IMR-90 (cell line): ENCODE measurements at regions not wholly inside any gene's neighbourhood (a gene's known extent, or its start where the extent isn't known, plus 50 kb on each side); places are given as distances from the start of the nearest gene placed in this dataset.

Experiments
- ATAC-seq: fragments of 200-7000 bp; cut with Tn5 transposase; 2 replicates; pipeline ENCODE4 v1.9.1; 2020; ENCODE audit warnings: low read depth, mild to moderate bottlenecking, moderate library complexity
- BruUV-seq: library from RNA; stranded (reverse); fragments of 400-500 nt; replicated peaks from 2 replicates; lab custom pipeline; 2021; lab: Mats Ljungman, UMichigan
- CTCF ChIA-PET: fragments of 300-600 bp; formaldehyde crosslinking; extraction: SDS; loops from one replicate; lab custom pipeline; 2021; ENCODE audit warnings: antibody characterized with exemption; lab: Yijun Ruan, JAX
- POLR2A ChIA-PET: fragments of 300-600 bp; sonication (Branson Sonifier 250); formaldehyde crosslinking; loops from one replicate; lab custom pipeline; 2022; ENCODE audit warnings: antibody characterized with exemption; ENCODE audit not compliant: unreplicated experiment; lab: Charles Lee
- DNase-seq: peaks from one replicate; pipeline ENCODE4 v3.0.0; 2013
- H2AFZ ChIP-seq: replicated peaks from 2 replicates; pipeline ENCODE3; 2013; ENCODE audit warnings: low read length, mild to moderate bottlenecking; ENCODE audit not compliant: poor library complexity
- H2AK5ac ChIP-seq: 2 replicates; pipeline ENCODE4 v1.6.1; 2013; ENCODE audit warnings: low read depth, low read length, inconsistent platforms
- H2AK9ac ChIP-seq: replicated peaks from 2 replicates; pipeline ENCODE3; 2013; ENCODE audit warnings: mild to moderate bottlenecking, low read depth, low read length, moderate library complexity; ENCODE audit not compliant: poor library complexity
- H2BK120ac ChIP-seq: 2 replicates; pipeline ENCODE4 v1.6.1; 2013; ENCODE audit warnings: low read depth, low read length, inconsistent platforms
- H2BK15ac ChIP-seq: 3 replicates; pipeline ENCODE4 v1.6.1; 2013; ENCODE audit warnings: low read depth, low read length, inconsistent platforms
- H2BK20ac ChIP-seq: 2 replicates; pipeline ENCODE4 v1.6.1; 2013; ENCODE audit warnings: low read depth, mild to moderate bottlenecking, inconsistent platforms, low read length, moderate library complexity
- H2BK5ac ChIP-seq: 2 replicates; pipeline ENCODE4 v1.6.1; 2013; ENCODE audit warnings: mild to moderate bottlenecking, low read depth, low read length, inconsistent platforms; ENCODE audit not compliant: poor library complexity, severe bottlenecking
- H3K14ac ChIP-seq: replicated peaks from 2 replicates; pipeline ENCODE4 v1.6.1; 2013; ENCODE audit warnings: low read depth, low read length, inconsistent platforms
- H3K18ac ChIP-seq: 2 replicates; pipeline ENCODE4 v1.6.1; 2013; ENCODE audit warnings: low read depth, low read length, control low read depth
- H3K23ac ChIP-seq: 2 replicates; pipeline ENCODE4 v1.6.1; 2013; ENCODE audit warnings: low read depth, low read length, inconsistent platforms
- H3K27ac ChIP-seq: 2 replicates; pipeline ENCODE4 v1.5.1; 2013; ENCODE audit warnings: mild to moderate bottlenecking, control low read depth, low read length; ENCODE audit not compliant: insufficient read depth
- H3K27me3 ChIP-seq: 2 replicates; pipeline ENCODE4 v1.6.1; 2013; ENCODE audit warnings: low read length; ENCODE audit not compliant: control insufficient read depth, insufficient read depth
- H3K36me3 ChIP-seq: 2 replicates; pipeline ENCODE4 v1.6.1; 2013; ENCODE audit warnings: low read length, mixed read lengths; ENCODE audit not compliant: control insufficient read depth, insufficient read depth
- H3K4ac ChIP-seq: 2 replicates; pipeline ENCODE4 v1.6.1; 2013; ENCODE audit warnings: low read depth, low read length, inconsistent platforms
- H3K4me1 ChIP-seq: 2 replicates; pipeline ENCODE4 v1.6.1; 2013; ENCODE audit warnings: low read length, mixed read lengths; ENCODE audit not compliant: control insufficient read depth, insufficient read depth
- H3K4me2 ChIP-seq: 2 replicates; pipeline ENCODE4 v1.6.1; 2013; ENCODE audit warnings: low read depth, mild to moderate bottlenecking, control low read depth, low read length, moderate library complexity
- H3K4me3 ChIP-seq: 2 replicates; pipeline ENCODE4 v1.5.1; 2013; ENCODE audit warnings: low read depth, mild to moderate bottlenecking, control low read depth, low read length, moderate library complexity; ENCODE audit not compliant: insufficient read depth
- H3K56ac ChIP-seq: 2 replicates; pipeline ENCODE4 v1.6.1; 2013; ENCODE audit warnings: low read length, inconsistent platforms; ENCODE audit not compliant: insufficient read depth; ENCODE audit errors: extremely low read depth
- H3K79me1 ChIP-seq, 2 experiments: 2 replicates each; pipeline ENCODE4 v1.6.1; 2013; ENCODE audit warnings: low read length in 2 of 2, inconsistent platforms in 1 of 2, low read depth in 1 of 2
- H3K9ac ChIP-seq: 2 replicates; pipeline ENCODE4 v1.6.1; 2013; ENCODE audit warnings: low read depth, low read length, control low read depth
- H3K9me1 ChIP-seq: 2 replicates; pipeline ENCODE4 v1.6.1; 2013; ENCODE audit warnings: low read length, inconsistent platforms; ENCODE audit not compliant: insufficient read depth
- H3K9me3 ChIP-seq: 2 replicates; pipeline ENCODE4 v1.6.1; 2013; ENCODE audit warnings: low read length; ENCODE audit not compliant: control insufficient read depth, insufficient read depth
- H4K20me1 ChIP-seq: 2 replicates; pipeline ENCODE4 v1.6.1; 2013; ENCODE audit warnings: low read length, inconsistent platforms; ENCODE audit not compliant: insufficient read depth
- H4K5ac ChIP-seq: 2 replicates; pipeline ENCODE4 v1.6.1; 2013; ENCODE audit warnings: mild to moderate bottlenecking, low read depth, low read length, control low read depth
- H4K8ac ChIP-seq, 2 experiments: 2 replicates each; pipeline ENCODE4 v1.6.1; 2013; ENCODE audit warnings: low read depth in 2 of 2, low read length in 2 of 2, control low read depth in 1 of 2, inconsistent platforms in 1 of 2
- H4K91ac ChIP-seq: 2 replicates; pipeline ENCODE4 v1.6.1; 2013; ENCODE audit warnings: low read depth, low read length, inconsistent platforms; ENCODE audit not compliant: insufficient read depth
- BHLHE40 ChIP-seq: fragments of 150-350 bp; IDR thresholded peaks from 2 replicates; pipeline ENCODE4 v1.6.1; 2016; ENCODE audit warnings: mild to moderate bottlenecking, low read depth, low read length
- CEBPB ChIP-seq: IDR thresholded peaks from 2 replicates; pipeline ENCODE4 v1.6.1; 2012; ENCODE audit warnings: low read depth, low read length, improper control_type of control experiment
- CHD1 ChIP-seq: IDR thresholded peaks from 2 replicates; pipeline ENCODE4 v1.6.1; 2012; ENCODE audit warnings: low read depth, low read length, improper control_type of control experiment
- CTCF ChIP-seq: conservative IDR thresholded peaks from 2 replicates; pipeline ENCODE4 v1.5.1; 2012; ENCODE audit warnings: mild to moderate bottlenecking, low read depth, low read length, improper control_type of control experiment
- ELK1 ChIP-seq: fragments of 150-350 bp; IDR thresholded peaks from 2 replicates; pipeline ENCODE4 v1.6.1; 2016; ENCODE audit warnings: low read depth, mild to moderate bottlenecking, low read length, moderate library complexity, borderline replicate concordance
- FOS ChIP-seq: fragments of 150-350 bp; IDR thresholded peaks from 2 replicates; pipeline ENCODE4 v1.6.1; 2016; ENCODE audit warnings: low read depth, low read length
- MAFK ChIP-seq: IDR thresholded peaks from 2 replicates; pipeline ENCODE4 v1.6.1; 2012; ENCODE audit warnings: low read depth, low read length, improper control_type of control experiment
- MAZ ChIP-seq: IDR thresholded peaks from 2 replicates; pipeline ENCODE4 v1.6.1; 2012; ENCODE audit warnings: low read depth, mild to moderate bottlenecking, low read length, improper control_type of control experiment, moderate library complexity, borderline replicate concordance
- MXI1 ChIP-seq: IDR thresholded peaks from 2 replicates; pipeline ENCODE4 v1.6.1; 2012; ENCODE audit warnings: low read depth, mild to moderate bottlenecking, low read length, moderate library complexity, borderline replicate concordance
- NFE2L2 ChIP-seq: fragments of 150-350 bp; IDR thresholded peaks from 2 replicates; pipeline ENCODE4 v1.6.1; 2016; ENCODE audit warnings: low read depth, mild to moderate bottlenecking, low read length
- POLR2A ChIP-seq: IDR thresholded peaks from 2 replicates; pipeline ENCODE4 v1.6.1; 2012; ENCODE audit warnings: mild to moderate bottlenecking, low read depth, low read length
- RAD21 ChIP-seq: IDR thresholded peaks from 2 replicates; pipeline ENCODE4 v1.6.1; 2012; ENCODE audit warnings: low read length, improper control_type of control experiment
- RCOR1 ChIP-seq: IDR thresholded peaks from 2 replicates; pipeline ENCODE4 v1.6.1; 2012; ENCODE audit warnings: mild to moderate bottlenecking, low read length, improper control_type of control experiment; ENCODE audit not compliant: insufficient replicate concordance
- RFX5 ChIP-seq: IDR thresholded peaks from 2 replicates; pipeline ENCODE4 v1.8.0; 2012; ENCODE audit warnings: low read depth, mild to moderate bottlenecking, low read length, moderate library complexity
- SMC3 ChIP-seq: fragments of 150-350 bp; IDR thresholded peaks from 2 replicates; pipeline ENCODE4 v1.6.1; 2016; ENCODE audit warnings: low read depth, mild to moderate bottlenecking, antibody characterized with exemption, low read length, moderate library complexity
- WGBS, 2 experiments: methylation state at CpG; one replicate each; pipeline versions ENCODE4 v1.1.5 to v1.1.7; 2013; ENCODE audit warnings: missing lambda C conversion rate in 2 of 2; ENCODE audit not compliant: insufficient read length in 1 of 2; ENCODE audit errors: extremely low coverage in 2 of 2; 5-methylcytosine and 5-hydroxymethylcytosine counted together
- dilution Hi-C: fragments of 300-500 bp; cut with HindIII; formaldehyde crosslinking; loops from one replicate; pipeline ENCODE4 v1.14.3; 2018; ENCODE audit warnings: low sequenced_read_pairs; ENCODE audit not compliant: unreplicated experiment
- in situ Hi-C: fragments of 300-500 bp; cut with MboI; formaldehyde crosslinking; loops from 3 replicates; pipeline ENCODE4 v1.14.3; 2019; ENCODE audit warnings: low sequenced_read_pairs, inconsistent platforms, mixed read lengths
- intact Hi-C: fragments of 100-400 bp; cut with micrococcal nuclease; formaldehyde crosslinking; loops from 2 replicates; pipeline ENCODE4 v1.10.0; 2022
- TF ChIP-seq, protein P1 (sequence below): fragments of 150-350 bp; IDR thresholded peaks from 2 replicates; pipeline ENCODE4 v1.6.1; 2017; ENCODE audit warnings: mild to moderate bottlenecking, antibody characterized with exemption, low read length, low read depth

- ChIA-PET POLR2A (no interaction called here), CTCF (no interaction called here)
- no peak overlapping the region for H3K18ac ChIP-seq
- H2BK120ac ChIP-seq: no peak overlapping the region
- no peak overlapping the region for H3K23ac ChIP-seq
- 0 out of 2 replicates have a peak, but pooled peaks cover 2% of the 10 kb centered on the region for H3K27me3 ChIP-seq
- no peak overlapping the region for H2BK15ac ChIP-seq
- no peak overlapping the region for H3K9ac ChIP-seq
- no peak for TF ChIP-seq MXI1
- no peak for TF ChIP-seq RFX5
- TF ChIP-seq CHD1: no peak
- no peak for TF ChIP-seq NFE2L2
- no peak for TF ChIP-seq ELK1
- TF ChIP-seq, protein P1, sequence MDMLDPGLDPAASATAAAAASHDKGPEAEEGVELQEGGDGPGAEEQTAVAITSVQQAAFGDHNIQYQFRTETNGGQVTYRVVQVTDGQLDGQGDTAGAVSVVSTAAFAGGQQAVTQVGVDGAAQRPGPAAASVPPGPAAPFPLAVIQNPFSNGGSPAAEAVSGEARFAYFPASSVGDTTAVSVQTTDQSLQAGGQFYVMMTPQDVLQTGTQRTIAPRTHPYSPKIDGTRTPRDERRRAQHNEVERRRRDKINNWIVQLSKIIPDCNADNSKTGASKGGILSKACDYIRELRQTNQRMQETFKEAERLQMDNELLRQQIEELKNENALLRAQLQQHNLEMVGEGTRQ: no peak
- no peak for TF ChIP-seq SMC3
- no peak for TF ChIP-seq BHLHE40
- TF ChIP-seq CTCF: no peak
- no peak for TF ChIP-seq POLR2A
- TF ChIP-seq MAZ: no peak
- TF ChIP-seq FOS: no peak
- no peak for TF ChIP-seq RCOR1
- no peak for TF ChIP-seq MAFK
- no peak for TF ChIP-seq RAD21
- no peak for TF ChIP-seq CEBPB
- H2BK20ac ChIP-seq: no peak overlapping the region
- dilution Hi-C loops: no loop called here
- in situ Hi-C loops: no loop called here
- H3K4me1 ChIP-seq: no peaks in the 10 kb centered on the region
- H3K27ac ChIP-seq: no peak overlapping the region
- DNase-seq (no peak), ATAC-seq (no peak)
- no TSS peak for BruUV-seq
- no peak overlapping the region for H2AK5ac ChIP-seq
- no peak overlapping the region for H4K5ac ChIP-seq
- no peak overlapping the region for H2AK9ac ChIP-seq
- no peaks in the 10 kb centered on the region for H3K79me1 ChIP-seq
- WGBS, 2 experiments: no CpG with 5 or more reads among the region's 3 CpGs
- H3K14ac ChIP-seq: no peak overlapping the region
- no peak overlapping the region for H3K4me3 ChIP-seq
- H4K91ac ChIP-seq: no peak overlapping the region
- intact Hi-C loops: no loop called here
- no peaks in the 10 kb centered on the region for H3K36me3 ChIP-seq
- H4K20me1 ChIP-seq: no peaks in the 10 kb centered on the region
- H3K4me2 ChIP-seq: no peak overlapping the region
- no peak overlapping the region for H4K8ac ChIP-seq
- H2BK5ac ChIP-seq: no peak overlapping the region
- no peak overlapping the region for H3K4ac ChIP-seq
- no peak overlapping the region for H3K56ac ChIP-seq
- no peaks in the 10 kb centered on the region for H3K9me1 ChIP-seq
- H2AFZ ChIP-seq: no peak overlapping the region
- no peaks in the 10 kb centered on the region for H3K9me3 ChIP-seq
Measured at GRCh38 chr1:229981736-229982135, 85.3 kb upstream of the GALNT2 start.
